ENCODE measurements at regions not wholly inside any gene's neighbourhood (a gene's known extent, or its start where the extent isn't known, plus 50 kb on each side); places are given as distances from the start of the nearest gene placed in this dataset.

GRCh38 chr3:76034649-76035048 lies 249.3 kb upstream of the ZNF717 start:
- Histone ChIP-seq H3K36me3 (no peaks in the 10 kb centered on the region), H3K9me3 (no peaks in the 10 kb centered on the region), H3K4me1 (no peaks in the 10 kb centered on the region), H3K4me3 (no peak overlapping the region), H3K27me3 (no peaks in the 10 kb centered on the region), H3K27ac (no peak overlapping the region)
- intact Hi-C loops (cut with DNase I; ENCODE audit: low total_unique reads) = no loop called here
- DNase-seq (ENCODE audit: low spot score in 2 of 2) = no peak
- TF ChIP-seq CTCF (IDR thresholded peaks at IDR 0.05) = no peak
- no peak for TF ChIP-seq POLR2A (IDR thresholded peaks at IDR 0.05)
- no peak for TF ChIP-seq POLR2AphosphoS5 (IDR thresholded peaks at IDR 0.05)

- H3K36me3 ChIP-seq = no peaks in the 10 kb centered on the region
- no peak overlapping the region for H3K4me3 ChIP-seq
- no peak for DNase-seq (ENCODE audit: low spot score in 2 of 2)
- intact Hi-C loops (cut with DNase I; ENCODE audit: low total_unique reads) = no loop called here
- no peaks in the 10 kb centered on the region for H3K27me3 ChIP-seq
- H3K9me3 ChIP-seq = no peaks in the 10 kb centered on the region
- H3K27ac ChIP-seq = no peak overlapping the region
- TF ChIP-seq POLR2AphosphoS5 (IDR thresholded peaks at IDR 0.05) = no peak
- no peak for TF ChIP-seq POLR2A (IDR thresholded peaks at IDR 0.05)
- no peak for TF ChIP-seq CTCF (IDR thresholded peaks at IDR 0.05)
- H3K4me1 ChIP-seq = no peaks in the 10 kb centered on the region
Observed at GRCh38 chr3:76035117-76035516, 249.8 kb upstream of the ZNF717 start.

GRCh38 chr3:76038949-76039348 lies 253.6 kb upstream of the ZNF717 start:
- H3K36me3 ChIP-seq = no peaks in the 10 kb centered on the region
- no peak overlapping the region for H3K27ac ChIP-seq
- DNase-seq (ENCODE audit: low spot score in 2 of 2) = no peak
- no peak overlapping the region for H3K4me3 ChIP-seq
- no peaks in the 10 kb centered on the region for H3K9me3 ChIP-seq
- TF ChIP-seq CTCF (IDR thresholded peaks at IDR 0.05) = no peak
- TF ChIP-seq POLR2AphosphoS5 (IDR thresholded peaks at IDR 0.05) = no peak
- TF ChIP-seq POLR2A (IDR thresholded peaks at IDR 0.05) = no peak
- intact Hi-C loops (cut with DNase I; ENCODE audit: low total_unique reads) = no loop called here
- H3K4me1 ChIP-seq = no peaks in the 10 kb centered on the region
- H3K27me3 ChIP-seq = no peaks in the 10 kb centered on the region

- Histone ChIP-seq H3K36me3 (no peaks in the 10 kb centered on the region), H3K9me3 (no peaks in the 10 kb centered on the region), H3K27me3 (no peaks in the 10 kb centered on the region), H3K27ac (no peak overlapping the region), H3K4me3 (no peak overlapping the region), H3K4me1 (no peaks in the 10 kb centered on the region)
- intact Hi-C loops (cut with DNase I; ENCODE audit: low total_unique reads) = no loop called here
- no peak for TF ChIP-seq CTCF (IDR thresholded peaks at IDR 0.05)
- TF ChIP-seq POLR2AphosphoS5 (IDR thresholded peaks at IDR 0.05) = no peak
- no peak for TF ChIP-seq POLR2A (IDR thresholded peaks at IDR 0.05)
- DNase-seq (ENCODE audit: low spot score in 2 of 2) = no peak
Observed at GRCh38 chr3:76039431-76039830, 254.1 kb upstream of the ZNF717 start.

GRCh38 chr3:76040946-76041345 lies 255.6 kb upstream of the ZNF717 start:
- TF ChIP-seq POLR2AphosphoS5 (IDR thresholded peaks at IDR 0.05) = no peak
- TF ChIP-seq CTCF (IDR thresholded peaks at IDR 0.05) = no peak
- TF ChIP-seq POLR2A (IDR thresholded peaks at IDR 0.05) = no peak
- H3K9me3 ChIP-seq = no peaks in the 10 kb centered on the region
- no peak for DNase-seq (ENCODE audit: low spot score in 2 of 2)
- no peaks in the 10 kb centered on the region for H3K4me1 ChIP-seq
- no peak overlapping the region for H3K4me3 ChIP-seq
- intact Hi-C loops (cut with DNase I; ENCODE audit: low total_unique reads) = no loop called here
- no peak overlapping the region for H3K27ac ChIP-seq
- no peaks in the 10 kb centered on the region for H3K36me3 ChIP-seq
- H3K27me3 ChIP-seq = no peaks in the 10 kb centered on the region

Measured in breast epithelium (tissue), 4 donors.